ENCODE measurements at regions not wholly inside any gene's neighbourhood (a gene's known extent, or its start where the extent isn't known, plus 50 kb on each side); places are given as distances from the start of the nearest gene placed in this dataset.

GRCh38 chr10:125605167-125605566 lies 77.8 kb downstream of the TEX36 start:
- DNase-seq (ENCODE audit: low read depth, low spot score): no peak
- H2AFZ ChIP-seq (ENCODE audit: control insufficient read depth, low read depth, low read length): no peak overlapping the region
- TF ChIP-seq ZBTB33 (IDR thresholded peaks at IDR 0.05) (no peak), CREM (IDR thresholded peaks at IDR 0.05; ENCODE audit: low read depth) (no peak), HDGF (IDR thresholded peaks at IDR 0.05) (no peak), CHD2 (IDR thresholded peaks at IDR 0.05; ENCODE audit: borderline replicate concordance, low read depth, low read length) (no peak), RAD21 (IDR thresholded peaks at IDR 0.05; ENCODE audit: insufficient read depth, low read depth, low read length) (no peak), NR2F1 (conservative IDR thresholded peaks at IDR 0.05) (no peak), SPI1 (IDR thresholded peaks at IDR 0.05; ENCODE audit: borderline replicate concordance, insufficient read depth, low read depth, low read length) (no peak), RUNX3 (IDR thresholded peaks at IDR 0.05; ENCODE audit: low read length) (no peak), NRF1 (conservative IDR thresholded peaks at IDR 0.05; ENCODE audit: low read depth, low read length) (no peak), IKZF1 (conservative IDR thresholded peaks at IDR 0.05) (no peak), TAF1 (IDR thresholded peaks at IDR 0.05; ENCODE audit: borderline replicate concordance, low read depth, low read length) (no peak), SP1 (IDR thresholded peaks at IDR 0.05; ENCODE audit: low read depth, low read length) (no peak), NFYB (IDR thresholded peaks at IDR 0.05; ENCODE audit: insufficient read depth, low read depth, low read length) (no peak)
- TF ChIP-seq, protein P1, sequence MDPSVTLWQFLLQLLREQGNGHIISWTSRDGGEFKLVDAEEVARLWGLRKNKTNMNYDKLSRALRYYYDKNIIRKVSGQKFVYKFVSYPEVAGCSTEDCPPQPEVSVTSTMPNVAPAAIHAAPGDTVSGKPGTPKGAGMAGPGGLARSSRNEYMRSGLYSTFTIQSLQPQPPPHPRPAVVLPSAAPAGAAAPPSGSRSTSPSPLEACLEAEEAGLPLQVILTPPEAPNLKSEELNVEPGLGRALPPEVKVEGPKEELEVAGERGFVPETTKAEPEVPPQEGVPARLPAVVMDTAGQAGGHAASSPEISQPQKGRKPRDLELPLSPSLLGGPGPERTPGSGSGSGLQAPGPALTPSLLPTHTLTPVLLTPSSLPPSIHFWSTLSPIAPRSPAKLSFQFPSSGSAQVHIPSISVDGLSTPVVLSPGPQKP (IDR thresholded peaks at IDR 0.05; ENCODE audit: low read depth, low read length): no peak
- TF ChIP-seq, protein P2, sequence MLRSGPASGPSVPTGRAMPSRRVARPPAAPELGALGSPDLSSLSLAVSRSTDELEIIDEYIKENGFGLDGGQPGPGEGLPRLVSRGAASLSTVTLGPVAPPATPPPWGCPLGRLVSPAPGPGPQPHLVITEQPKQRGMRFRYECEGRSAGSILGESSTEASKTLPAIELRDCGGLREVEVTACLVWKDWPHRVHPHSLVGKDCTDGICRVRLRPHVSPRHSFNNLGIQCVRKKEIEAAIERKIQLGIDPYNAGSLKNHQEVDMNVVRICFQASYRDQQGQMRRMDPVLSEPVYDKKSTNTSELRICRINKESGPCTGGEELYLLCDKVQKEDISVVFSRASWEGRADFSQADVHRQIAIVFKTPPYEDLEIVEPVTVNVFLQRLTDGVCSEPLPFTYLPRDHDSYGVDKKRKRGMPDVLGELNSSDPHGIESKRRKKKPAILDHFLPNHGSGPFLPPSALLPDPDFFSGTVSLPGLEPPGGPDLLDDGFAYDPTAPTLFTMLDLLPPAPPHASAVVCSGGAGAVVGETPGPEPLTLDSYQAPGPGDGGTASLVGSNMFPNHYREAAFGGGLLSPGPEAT (IDR thresholded peaks at IDR 0.05; ENCODE audit: low read depth): no peak
- no TSS peak for BruUV-seq (replicated peaks)
- no peak overlapping the region for H3K9ac ChIP-seq (ENCODE audit: control insufficient read depth, insufficient read depth, low read length)
- intact Hi-C loops (cut with micrococcal nuclease; ENCODE audit: unreplicated experiment): no loop called here
- no peaks in the 10 kb centered on the region for H3K36me3 ChIP-seq (ENCODE audit: control insufficient read depth in 2 of 2, insufficient read depth in 2 of 2, low read length in 1 of 2)
- ChIA-PET SMC1A (ENCODE audit: uncharacterized antibody, unreplicated experiment) (no interaction called here), POLR2A (no interaction called here), CTCF (no interaction called here), RAD21 (ENCODE audit: unreplicated experiment) (no interaction called here)
- H3K27me3 ChIP-seq (replicated peaks in 1 of 2; ENCODE audit: control insufficient read depth in 2 of 2, insufficient read depth in 2 of 2, low read length in 1 of 2): no peaks in the 10 kb centered on the region
- no peaks in the 10 kb centered on the region for H3K4me1 ChIP-seq (ENCODE audit: control insufficient read depth, insufficient read depth, low read length)
- FAIRE-seq: no peak
- H3K4me3 ChIP-seq: no peak overlapping the region
- in situ Hi-C loops (cut with MboI): no loop called here
- H3K4me2 ChIP-seq (ENCODE audit: control insufficient read depth, insufficient read depth): no peak overlapping the region
- no peaks in the 10 kb centered on the region for H3K9me3 ChIP-seq (replicated peaks; ENCODE audit: control insufficient read depth, insufficient read depth, low read length)
- H3K79me2 ChIP-seq (ENCODE audit: control insufficient read depth, insufficient read depth, low read length): no peaks in the 10 kb centered on the region
- no peak overlapping the region for H3K27ac ChIP-seq (ENCODE audit: control insufficient read depth, insufficient read depth)
- no peak for ATAC-seq
- no peaks in the 10 kb centered on the region for H4K20me1 ChIP-seq (ENCODE audit: control insufficient read depth, insufficient read depth)
- WGBS (ENCODE audit: insufficient coverage, insufficient replicate concordance, low lambda C conversion rate, missing lambda C conversion rate): 41% methylated on average over 4 of the region's 4 CpGs
